ENCODE measurements at regions not wholly inside any gene's neighbourhood (a gene's known extent, or its start where the extent isn't known, plus 50 kb on each side); places are given as distances from the start of the nearest gene placed in this dataset.

GRCh38 chr5:88979726-88980125, 96.7 kb upstream of the MEF2C start:
- intact Hi-C loops (cut with micrococcal nuclease): no loop called here
- CTCF ChIA-PET: no interaction called here

More at GRCh38 chr5:88979726-88980125, 96.7 kb upstream of the MEF2C start:
- dilution Hi-C loops (cut with MboI; ENCODE audit: extremely low pct_ligation_motif_present, low sequenced_read_pairs): no loop called here
- FAIRE-seq: no peak
- H3K9me3 ChIP-seq (replicated peaks; ENCODE audit: control insufficient read depth, insufficient read depth, low read length): no peaks in the 10 kb centered on the region
- BruUV-seq (replicated peaks): no TSS peak
- H2AFZ ChIP-seq (ENCODE audit: low read depth, low read length): no peak overlapping the region
- no peaks in the 10 kb centered on the region for H3K27me3 ChIP-seq (ENCODE audit: control insufficient read depth in 2 of 2, insufficient read depth in 2 of 2, low read length in 2 of 2)
- no peaks in the 10 kb centered on the region for H3K36me3 ChIP-seq (ENCODE audit: control insufficient read depth in 2 of 2, extremely low read depth in 1 of 2, insufficient read depth in 2 of 2, low read length in 2 of 2)
- DNase-seq (ENCODE audit: low read depth, low spot score): no peak
- H3K4me1 ChIP-seq (ENCODE audit: control insufficient read depth, extremely low read depth, insufficient read depth, low read length): no peaks in the 10 kb centered on the region
- no peak overlapping the region for H3K4me3 ChIP-seq (replicated peaks in 1 of 3; ENCODE audit: insufficient read depth in 1 of 3, low read depth in 1 of 3, low read length in 3 of 3)
- H3K79me2 ChIP-seq (ENCODE audit: control insufficient read depth, insufficient read depth, low read length): no peaks in the 10 kb centered on the region
- no peak overlapping the region for H3K9ac ChIP-seq (replicated peaks; ENCODE audit: extremely low read depth, insufficient read depth, low read length)
- TF ChIP-seq POLR2A (IDR thresholded peaks at IDR 0.05; ENCODE audit: low read depth, low read length): no peak
- TF ChIP-seq POLR2AphosphoS5 (IDR thresholded peaks at IDR 0.05; ENCODE audit: insufficient read depth, low read depth, low read length): no peak
- no peak for TF ChIP-seq GATA2 (IDR thresholded peaks at IDR 0.05; ENCODE audit: insufficient read depth, insufficient read length, low read depth, low read length)
- TF ChIP-seq MYC (IDR thresholded peaks at IDR 0.05; ENCODE audit: low read depth, low read length): no peak
- TF ChIP-seq EZH2 (IDR thresholded peaks at IDR 0.05; ENCODE audit: borderline replicate concordance, low read depth, low read length, severe bottlenecking): no peak
- TF ChIP-seq CTCF (IDR thresholded peaks at IDR 0.05; ENCODE audit: extremely low read depth in 1 of 2, insufficient read depth in 1 of 2, low read depth in 1 of 2, low read length in 2 of 2): no peak
- TF ChIP-seq JUN (IDR thresholded peaks at IDR 0.05; ENCODE audit: borderline replicate concordance, insufficient read depth, insufficient read length, low read depth): no peak
- no peak for TF ChIP-seq FOS (IDR thresholded peaks at IDR 0.05; ENCODE audit: borderline replicate concordance, insufficient read depth, low read length)
- no peak for TF ChIP-seq MAX (IDR thresholded peaks at IDR 0.05; ENCODE audit: insufficient read depth, insufficient read length)
- POLR2A ChIA-PET: no interaction called here
- H3K4me2 ChIP-seq (ENCODE audit: insufficient read depth, low read length): no peak overlapping the region
- H3K27ac ChIP-seq (ENCODE audit: insufficient read depth, low read depth, low read length): no peak overlapping the region
- H4K20me1 ChIP-seq (replicated peaks; ENCODE audit: control insufficient read depth, extremely low read depth, insufficient read depth, low read length): no peaks in the 10 kb centered on the region
- H3K9me1 ChIP-seq (replicated peaks; ENCODE audit: control insufficient read depth, extremely low read depth, insufficient read depth, low read length): no peaks in the 10 kb centered on the region

Data from endothelial cell of umbilical vein (primary cell).